ENCODE measurements at regions not wholly inside any gene's neighbourhood (a gene's known extent, or its start where the extent isn't known, plus 50 kb on each side); places are given as distances from the start of the nearest gene placed in this dataset.

- DNase-seq: no peak
These were observed 78.5 kb upstream of the NCAM1 start for GRCh38 chr11:112882494-112883381.

GRCh38 chr11:112884012-112884767, 77.0 kb upstream of the NCAM1 start:
- no peak for DNase-seq

- no peak for DNase-seq
These were observed 75.3 kb upstream of the NCAM1 start for GRCh38 chr11:112885744-112886433.

- no peak for DNase-seq
These were observed 74.5 kb upstream of the NCAM1 start for GRCh38 chr11:112886434-112887370.

GRCh38 chr11:112889446-112889845, 71.8 kb upstream of the NCAM1 start:
- no peak for DNase-seq

- DNase-seq: no peak
These were observed 61.8 kb upstream of the NCAM1 start for GRCh38 chr11:112899235-112900006.

- no peak for DNase-seq
These were observed 59.3 kb upstream of the NCAM1 start for GRCh38 chr11:112901924-112902323.

- DNase-seq: no peak
These were observed 58.7 kb upstream of the NCAM1 start for GRCh38 chr11:112902361-112903011.

- DNase-seq: no peak
These were observed 57.9 kb upstream of the NCAM1 start for GRCh38 chr11:112903340-112903739.

GRCh38 chr11:112911124-112911523, 50.1 kb upstream of the NCAM1 start:
- DNase-seq: no peak
